Neural cell (in vitro differentiated cells): ENCODE measurements at regions not wholly inside any gene's neighbourhood (a gene's known extent, or its start where the extent isn't known, plus 50 kb on each side); places are given as distances from the start of the nearest gene placed in this dataset.

Experiments used
- small RNA-seq, 3 experiments: library from RNA; depleted of rRNA; stranded (forward); fragments of <200 nt; gene quantifications; one replicate each; pipeline ENCODE3, GENCODE V24; 2012

Small RNAs in the stretch of these regions (small RNA-seq; reads per million reads assigned to genes)
- 0 to 0.55 (median 0.20) reads per million in 3 experiments for gene RNU4-77P
